ENCODE measurements at regions not wholly inside any gene's neighbourhood (a gene's known extent, or its start where the extent isn't known, plus 50 kb on each side); places are given as distances from the start of the nearest gene placed in this dataset.

GRCh38 chr5:11992518-11992917 is 88.3 kb upstream of the CTNND2 start:
- Histone ChIP-seq H4K8ac (ENCODE audit: extremely low read depth, insufficient read depth, low read length) (no peak overlapping the region), H2AFZ (ENCODE audit: low read length) (no peak overlapping the region), H3K4me2 (ENCODE audit: insufficient read depth in 1 of 2, low read depth in 2 of 2, low read length in 2 of 2) (no peak overlapping the region), H3K56ac (replicated peaks; ENCODE audit: insufficient read length, low read depth, low read length) (no peak overlapping the region), H3K9me3 (ENCODE audit: insufficient read depth in 2 of 2, low read depth in 1 of 2, low read length in 1 of 2) (no peaks in the 10 kb centered on the region), H2BK20ac (ENCODE audit: low read length) (no peak overlapping the region), H3K23ac (ENCODE audit: insufficient read length) (no peak overlapping the region), H2BK12ac (ENCODE audit: low read depth, low read length) (no peak overlapping the region), H3K14ac (ENCODE audit: insufficient read length) (no peak overlapping the region), H3K4ac (replicated peaks; ENCODE audit: insufficient read length, low read depth, low read length) (no peak overlapping the region), H3K23me2 (ENCODE audit: low read depth, low read length) (no peaks in the 10 kb centered on the region), H3K27me3 (replicated peaks in 1 of 4; ENCODE audit: control insufficient read depth in 3 of 4, extremely low read depth in 1 of 4, insufficient read depth in 3 of 4, low read length in 3 of 4) (no peaks in the 10 kb centered on the region), H2AK5ac (ENCODE audit: low read depth, low read length) (no peak overlapping the region), H4K91ac (replicated peaks; ENCODE audit: insufficient read length, low read length) (no peak overlapping the region), H3K4me3 (ENCODE audit: extremely low read depth in 1 of 4, insufficient read depth in 2 of 4, low read depth in 3 of 4, low read length in 4 of 4) (no peak overlapping the region), H3K27ac (ENCODE audit: low read depth, low read length) (no peak overlapping the region), H3K4me1 (replicated peaks in 1 of 4; ENCODE audit: control insufficient read depth in 3 of 4, insufficient read depth in 4 of 4, low read length in 3 of 4) (no peaks in the 10 kb centered on the region), H4K5ac (ENCODE audit: insufficient read length, low read depth, low read length) (no peak overlapping the region), H2BK120ac (replicated peaks; ENCODE audit: low read depth, low read length) (no peak overlapping the region), H3K79me1 (ENCODE audit: low read depth, low read length) (no peaks in the 10 kb centered on the region), H3K9ac (replicated peaks in 1 of 4; ENCODE audit: extremely low read depth in 1 of 4, low read depth in 3 of 4, low read length in 3 of 4) (no peak overlapping the region), H4K20me1 (replicated peaks in 1 of 2; ENCODE audit: control insufficient read depth in 1 of 2, insufficient read depth in 2 of 2, low read length in 2 of 2) (no peaks in the 10 kb centered on the region), H3K36me3 (ENCODE audit: control insufficient read depth in 2 of 4, insufficient read depth in 4 of 4, low read length in 3 of 4) (no peaks in the 10 kb centered on the region), H2BK5ac (ENCODE audit: low read depth, low read length) (no peak overlapping the region), H3K79me2 (ENCODE audit: control insufficient read depth in 1 of 2, insufficient read depth in 2 of 2, low read length in 2 of 2) (no peaks in the 10 kb centered on the region), H2BK15ac (ENCODE audit: low read length) (no peak overlapping the region), H3K18ac (ENCODE audit: extremely low read depth, low read length) (no peak overlapping the region)
- FAIRE-seq (no peak), DNase-seq (ENCODE audit: low read depth in 1 of 2, low spot score in 2 of 2) (no peak)
- TF ChIP-seq SIX5 (IDR thresholded peaks at IDR 0.05; ENCODE audit: low read depth, low read length) (no peak), FOSL1 (IDR thresholded peaks at IDR 0.05; ENCODE audit: insufficient read depth, low read depth, low read length) (no peak), CBX5 (IDR thresholded peaks at IDR 0.05; ENCODE audit: low read depth, low read length) (no peak), KDM5A (IDR thresholded peaks at IDR 0.05; ENCODE audit: low read length) (no peak)
- 91% methylated on average over 2 of the region's 2 CpGs; no CpG with 5 or more reads in 1 of the 2 experiments for WGBS, 2 experiments (ENCODE audit: extremely low coverage in 1 of 2, insufficient coverage in 1 of 2, insufficient read length in 1 of 2, insufficient replicate concordance in 2 of 2, low coverage in 1 of 2, low lambda C conversion rate in 2 of 2, missing lambda C conversion rate in 1 of 2)
- ChIA-PET CTCF (ENCODE audit: partially characterized antibody) (no interaction called here), POLR2A (ENCODE audit: partially characterized antibody) (no interaction called here)

Measured in H1 (cell line).